ENCODE measurements at regions not wholly inside any gene's neighbourhood (a gene's known extent, or its start where the extent isn't known, plus 50 kb on each side); places are given as distances from the start of the nearest gene placed in this dataset.

GRCh38 chr2:111701266-111701665 lies 182.7 kb downstream of the ANAPC1 start:
- no peak for DNase-seq
- H3K4me1 Mint-ChIP-seq (ENCODE audit: low read depth) = peaks cover 59% of the 10 kb centered on the region
- H3K27me3 Mint-ChIP-seq (ENCODE audit: insufficient read depth) = peaks cover 8% of the 10 kb centered on the region
- no peak for TF ChIP-seq CTCF (IDR thresholded peaks at IDR 0.05)
- H3K4me3 Mint-ChIP-seq = no peak overlapping the region
- peaks cover under 1% of the 10 kb centered on the region for H3K36me3 Mint-ChIP-seq (ENCODE audit: low read depth)
- H3K27ac Mint-ChIP-seq = no peak overlapping the region
- H3K9me3 Mint-ChIP-seq = no peaks in the 10 kb centered on the region

- peaks cover 59% of the 10 kb centered on the region for H3K4me1 Mint-ChIP-seq (ENCODE audit: low read depth)
- no peaks in the 10 kb centered on the region for H3K9me3 Mint-ChIP-seq
- no peak overlapping the region for H3K4me3 Mint-ChIP-seq
- H3K27me3 Mint-ChIP-seq (ENCODE audit: insufficient read depth) = peaks cover 8% of the 10 kb centered on the region
- DNase-seq = no peak
- TF ChIP-seq CTCF (IDR thresholded peaks at IDR 0.05) = no peak
- no peaks in the 10 kb centered on the region for H3K36me3 Mint-ChIP-seq (ENCODE audit: low read depth)
- H3K27ac Mint-ChIP-seq = no peak overlapping the region
Observed at GRCh38 chr2:111701798-111702118, 182.2 kb downstream of the ANAPC1 start.

DNA sequence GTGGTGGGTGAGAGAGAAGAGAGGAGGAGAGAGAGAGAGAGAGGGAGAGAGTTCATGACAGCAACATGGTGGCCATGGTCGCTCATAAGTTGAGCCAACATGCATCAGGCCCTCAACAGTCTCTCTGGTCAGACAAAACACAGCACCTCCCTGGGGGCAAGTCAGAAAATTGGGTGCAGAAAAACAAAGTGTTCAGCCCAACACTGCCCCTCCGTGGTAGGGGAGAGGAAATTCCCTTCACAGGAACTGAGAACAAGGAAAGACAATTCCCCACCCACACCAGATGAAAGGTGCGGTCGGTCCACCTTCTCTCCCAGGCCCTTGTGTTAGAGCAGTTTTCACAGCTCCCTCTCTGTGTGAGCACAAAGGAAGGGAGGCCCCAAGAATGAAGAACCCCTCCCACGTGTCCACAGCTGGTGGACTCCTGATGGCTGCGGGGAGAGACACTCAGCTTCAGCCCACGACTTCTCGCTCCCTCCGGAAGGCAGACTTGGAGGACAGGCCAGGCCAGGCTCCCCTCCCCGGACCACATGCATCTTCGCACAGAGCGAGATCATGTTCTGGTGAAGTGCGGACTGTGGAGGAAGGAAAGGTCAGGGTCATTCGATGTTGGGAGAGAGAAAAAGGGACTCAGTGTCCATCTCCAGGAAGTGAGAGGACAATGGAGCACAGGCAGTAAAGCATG lies 181.7 kb downstream of the ANAPC1 start:
- Mint-ChIP-seq H3K36me3 (ENCODE audit: low read depth) (no peaks in the 10 kb centered on the region), H3K4me3 (no peak overlapping the region; the same call in 1 of the 2 replicates), H3K9me3 (no peaks in the 10 kb centered on the region), H3K27me3 (ENCODE audit: insufficient read depth) (peaks cover 12% of the 10 kb centered on the region), H3K27ac (no peak overlapping the region), H3K4me1 (ENCODE audit: low read depth) (peaks cover 59% of the 10 kb centered on the region)
- peak; percentile 82 for TF ChIP-seq CTCF (IDR thresholded peaks at IDR 0.05)
- DNase-seq = peak; percentile 51

- no peak for DNase-seq
- H3K27me3 Mint-ChIP-seq (ENCODE audit: insufficient read depth) = peaks cover 17% of the 10 kb centered on the region
- no peak overlapping the region for H3K27ac Mint-ChIP-seq
- H3K4me3 Mint-ChIP-seq = no peak overlapping the region
- no peaks in the 10 kb centered on the region for H3K9me3 Mint-ChIP-seq
- H3K36me3 Mint-ChIP-seq (ENCODE audit: low read depth) = no peaks in the 10 kb centered on the region
- no peak for TF ChIP-seq CTCF (IDR thresholded peaks at IDR 0.05)
- H3K4me1 Mint-ChIP-seq (ENCODE audit: low read depth) = peaks cover 58% of the 10 kb centered on the region
Observed at GRCh38 chr2:111702804-111703196, 181.2 kb downstream of the ANAPC1 start.

GRCh38 chr2:111703759-111704158 lies 180.2 kb downstream of the ANAPC1 start:
- H3K4me1 Mint-ChIP-seq (ENCODE audit: low read depth) = peaks cover 48% of the 10 kb centered on the region
- TF ChIP-seq CTCF (IDR thresholded peaks at IDR 0.05) = no peak
- H3K4me3 Mint-ChIP-seq = no peak overlapping the region
- DNase-seq = no peak
- no peaks in the 10 kb centered on the region for H3K36me3 Mint-ChIP-seq (ENCODE audit: low read depth)
- peaks cover 24% of the 10 kb centered on the region for H3K27me3 Mint-ChIP-seq (ENCODE audit: insufficient read depth)
- H3K9me3 Mint-ChIP-seq = no peaks in the 10 kb centered on the region
- H3K27ac Mint-ChIP-seq = no peak overlapping the region

DNA sequence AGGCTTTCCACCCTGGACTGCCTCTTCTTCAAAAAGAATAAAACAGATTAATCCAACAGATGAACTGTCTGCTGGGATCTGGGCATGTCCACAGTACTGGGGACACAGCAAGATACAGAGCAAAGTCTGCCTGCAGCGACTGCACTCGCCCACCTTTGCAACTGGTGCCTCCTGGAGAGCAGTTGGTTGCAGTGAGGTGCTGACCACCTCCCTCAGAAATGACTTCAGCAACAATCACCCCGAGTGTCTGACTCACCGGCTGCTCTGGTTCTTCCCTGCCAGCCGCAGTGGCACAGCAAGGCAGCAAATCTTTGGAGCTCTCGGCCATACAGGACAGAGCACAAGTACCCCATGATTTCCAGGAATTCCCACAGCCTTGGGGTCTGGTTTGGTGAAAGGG lies 179.7 kb downstream of the ANAPC1 start:
- Mint-ChIP-seq H3K27me3 (ENCODE audit: insufficient read depth) (peaks cover 25% of the 10 kb centered on the region), H3K27ac (no peak overlapping the region), H3K4me3 (no peak overlapping the region), H3K4me1 (ENCODE audit: low read depth) (peaks cover 43% of the 10 kb centered on the region), H3K36me3 (ENCODE audit: low read depth) (no peaks in the 10 kb centered on the region), H3K9me3 (no peaks in the 10 kb centered on the region)
- peak; percentile 69 for DNase-seq
- peak; percentile 7; the same call in 1 of the 2 replicates for TF ChIP-seq CTCF (IDR thresholded peaks at IDR 0.05)
